ENCODE measurements at regions not wholly inside any gene's neighbourhood (a gene's known extent, or its start where the extent isn't known, plus 50 kb on each side); places are given as distances from the start of the nearest gene placed in this dataset.

DNA sequence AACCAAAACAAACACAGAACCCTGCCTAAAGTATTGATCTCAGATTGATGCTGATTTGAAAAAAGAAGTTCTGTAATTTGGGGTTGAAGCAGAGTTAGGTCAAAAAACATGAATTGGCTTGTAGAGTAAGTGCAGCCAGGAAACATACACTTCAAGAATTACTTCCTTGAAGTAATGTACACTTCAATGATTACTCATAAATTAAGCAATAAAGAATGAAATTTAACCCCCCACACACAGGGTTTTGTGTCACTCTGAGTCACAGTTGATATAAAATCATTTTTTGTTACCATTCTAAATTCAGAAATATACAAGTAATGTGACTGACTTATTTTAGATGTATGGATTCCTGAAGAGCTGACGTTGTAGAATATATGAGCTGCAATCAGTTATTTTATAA is 622.2 kb downstream of the POM121L12 start:
- no peak overlapping the region for H2BK120ac ChIP-seq (replicated peaks; ENCODE audit: low read depth, low read length)
- H4K8ac ChIP-seq (ENCODE audit: extremely low read depth, insufficient read depth, low read length) = no peak overlapping the region
- DNase-seq (ENCODE audit: low read depth in 1 of 2, low spot score in 2 of 2) (no peak), FAIRE-seq (no peak)
- H3K27me3 ChIP-seq (replicated peaks in 1 of 4; ENCODE audit: control insufficient read depth in 3 of 4, extremely low read depth in 1 of 4, insufficient read depth in 3 of 4, low read length in 3 of 4) = no peaks in the 10 kb centered on the region
- no peak overlapping the region for H3K18ac ChIP-seq (ENCODE audit: extremely low read depth, low read length)
- no peak overlapping the region for H3K23ac ChIP-seq (ENCODE audit: insufficient read length)
- H4K91ac ChIP-seq (replicated peaks; ENCODE audit: insufficient read length, low read length) = no peak overlapping the region
- H3K79me2 ChIP-seq (ENCODE audit: control insufficient read depth in 1 of 2, insufficient read depth in 2 of 2, low read length in 2 of 2) = no peaks in the 10 kb centered on the region
- no peak overlapping the region for H2BK12ac ChIP-seq (ENCODE audit: low read depth, low read length)
- H3K79me1 ChIP-seq (ENCODE audit: low read depth, low read length) = no peaks in the 10 kb centered on the region
- no peak overlapping the region for H2BK20ac ChIP-seq (ENCODE audit: low read length)
- H3K23me2 ChIP-seq (ENCODE audit: low read depth, low read length) = no peaks in the 10 kb centered on the region
- no peak overlapping the region for H2AK5ac ChIP-seq (ENCODE audit: low read depth, low read length)
- no peak overlapping the region for H3K56ac ChIP-seq (replicated peaks; ENCODE audit: insufficient read length, low read depth, low read length)
- H3K4me3 ChIP-seq (ENCODE audit: extremely low read depth in 1 of 4, insufficient read depth in 2 of 4, low read depth in 3 of 4, low read length in 4 of 4) = no peak overlapping the region
- H4K20me1 ChIP-seq (replicated peaks in 1 of 2; ENCODE audit: control insufficient read depth in 1 of 2, insufficient read depth in 2 of 2, low read length in 2 of 2) = no peaks in the 10 kb centered on the region
- H3K4ac ChIP-seq (replicated peaks; ENCODE audit: insufficient read length, low read depth, low read length) = no peak overlapping the region
- H3K4me1 ChIP-seq (replicated peaks in 1 of 4; ENCODE audit: control insufficient read depth in 3 of 4, insufficient read depth in 4 of 4, low read length in 3 of 4) = no peaks in the 10 kb centered on the region; a peak in 1 of 7 replicates
- H3K9ac ChIP-seq (replicated peaks in 1 of 4; ENCODE audit: extremely low read depth in 1 of 4, low read depth in 3 of 4, low read length in 3 of 4) = no peak overlapping the region
- no peak overlapping the region for H3K4me2 ChIP-seq (ENCODE audit: insufficient read depth in 1 of 2, low read depth in 2 of 2, low read length in 2 of 2)
- ChIA-PET POLR2A (ENCODE audit: partially characterized antibody) (no interaction called here), CTCF (ENCODE audit: partially characterized antibody) (no interaction called here)
- no peak overlapping the region for H4K5ac ChIP-seq (ENCODE audit: insufficient read length, low read depth, low read length)
- WGBS, 2 experiments (ENCODE audit: extremely low coverage in 1 of 2, insufficient coverage in 1 of 2, insufficient read length in 1 of 2, insufficient replicate concordance in 2 of 2, low coverage in 1 of 2, low lambda C conversion rate in 2 of 2, missing lambda C conversion rate in 1 of 2) = 89% methylated on average over 1 of the region's 1 CpG; no CpG with 5 or more reads in 1 of the 2 experiments
- H3K14ac ChIP-seq (ENCODE audit: insufficient read length) = no peak overlapping the region
- H3K27ac ChIP-seq (ENCODE audit: low read depth, low read length) = no peak overlapping the region
- no peak overlapping the region for H2AFZ ChIP-seq (ENCODE audit: low read length)
- no peak overlapping the region for H2BK15ac ChIP-seq (ENCODE audit: low read length)
- no peaks in the 10 kb centered on the region for H3K36me3 ChIP-seq (ENCODE audit: control insufficient read depth in 2 of 4, insufficient read depth in 4 of 4, low read length in 3 of 4)
- TF ChIP-seq CBX8 (IDR thresholded peaks at IDR 0.05; ENCODE audit: borderline replicate concordance, low read depth, low read length) = no peak
- 0 out of 4 replicates have a peak, but pooled peaks cover 0 to 2% of the 10 kb centered on the region in 2 experiments for H3K9me3 ChIP-seq (ENCODE audit: insufficient read depth in 2 of 2, low read depth in 1 of 2, low read length in 1 of 2)
- H2BK5ac ChIP-seq (ENCODE audit: low read depth, low read length) = no peak overlapping the region

Measured in H1 (cell line).